ENCODE measurements at regions not wholly inside any gene's neighbourhood (a gene's known extent, or its start where the extent isn't known, plus 50 kb on each side); places are given as distances from the start of the nearest gene placed in this dataset.

DNA sequence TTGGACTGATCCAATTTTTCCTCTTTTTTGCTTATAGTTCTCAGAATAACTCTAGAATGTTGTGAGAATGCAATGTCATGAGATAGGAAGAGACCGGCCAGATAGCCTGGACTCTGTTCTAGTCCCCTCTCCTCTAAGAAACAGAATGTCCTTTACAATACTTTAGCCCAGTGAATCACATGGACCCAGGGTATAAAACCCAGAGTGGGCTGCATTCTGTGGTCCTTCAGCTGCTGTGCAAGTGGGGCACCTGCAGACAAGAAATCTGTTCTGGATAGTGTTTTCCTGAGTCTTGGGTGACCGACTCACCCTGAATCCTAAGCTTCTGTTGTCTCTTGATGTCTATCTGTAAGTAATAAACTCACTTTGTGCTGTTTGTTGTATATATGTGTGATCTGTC is 368.6 kb upstream of the DPH6 start:
- TF ChIP-seq POLR2AphosphoS5 (IDR thresholded peaks at IDR 0.05; ENCODE audit: low read depth, low read length): no peak
- TF ChIP-seq TAF1 (IDR thresholded peaks at IDR 0.05; ENCODE audit: borderline replicate concordance, low read depth, low read length): no peak
- no peak for TF ChIP-seq POLR2A (IDR thresholded peaks at IDR 0.05; ENCODE audit: low read depth, low read length)
- DNase-seq (ENCODE audit: insufficient read length): no peak
- no peak for FAIRE-seq

GRCh38 chr15:35921046-35921445 is 375.1 kb upstream of the DPH6 start:
- TF ChIP-seq POLR2AphosphoS5 (IDR thresholded peaks at IDR 0.05; ENCODE audit: low read depth, low read length) (no peak), POLR2A (IDR thresholded peaks at IDR 0.05; ENCODE audit: low read depth, low read length) (no peak), TAF1 (IDR thresholded peaks at IDR 0.05; ENCODE audit: borderline replicate concordance, low read depth, low read length) (no peak)
- FAIRE-seq (no peak), DNase-seq (ENCODE audit: insufficient read length) (no peak)

DNA sequence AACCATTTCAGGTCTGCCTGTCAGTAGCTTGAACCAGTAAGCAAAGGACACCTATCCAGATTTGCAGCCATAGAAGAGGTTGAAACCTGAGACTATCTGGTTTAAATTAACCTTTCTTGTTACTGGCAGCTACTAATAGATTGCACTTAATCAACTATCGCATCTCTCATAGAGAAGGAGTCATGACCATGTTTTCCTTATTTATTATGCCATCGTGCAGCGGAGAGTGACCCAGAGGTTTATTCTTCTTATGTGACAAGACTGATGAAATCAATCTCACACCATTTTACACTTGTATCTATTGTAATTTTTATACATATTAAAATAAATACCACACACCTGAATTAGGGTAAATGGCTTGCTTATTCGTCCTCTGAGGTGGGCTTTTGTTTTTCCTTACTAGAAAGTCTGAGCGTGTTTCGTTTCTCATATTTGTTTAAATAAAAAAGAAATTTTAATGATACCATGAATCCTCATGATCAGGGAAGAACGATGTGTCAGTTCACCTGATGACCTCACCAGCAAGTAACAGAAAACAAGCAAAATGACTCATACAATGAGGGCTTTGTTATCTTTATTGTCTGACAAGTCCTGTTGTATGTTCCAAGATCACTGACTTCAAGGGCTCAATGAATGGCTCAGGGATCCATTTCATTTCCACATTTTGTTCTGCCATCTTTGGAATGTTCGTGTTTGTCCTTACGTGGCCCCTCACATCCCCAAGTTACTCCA is 379.5 kb upstream of the DPH6 start:
- DNase-seq (ENCODE audit: insufficient read length): no peak
- no peak for TF ChIP-seq POLR2AphosphoS5 (IDR thresholded peaks at IDR 0.05; ENCODE audit: low read depth, low read length)
- TF ChIP-seq POLR2A (IDR thresholded peaks at IDR 0.05; ENCODE audit: low read depth, low read length): no peak
- no peak for TF ChIP-seq TAF1 (IDR thresholded peaks at IDR 0.05; ENCODE audit: borderline replicate concordance, low read depth, low read length)
- no peak for FAIRE-seq

DNA sequence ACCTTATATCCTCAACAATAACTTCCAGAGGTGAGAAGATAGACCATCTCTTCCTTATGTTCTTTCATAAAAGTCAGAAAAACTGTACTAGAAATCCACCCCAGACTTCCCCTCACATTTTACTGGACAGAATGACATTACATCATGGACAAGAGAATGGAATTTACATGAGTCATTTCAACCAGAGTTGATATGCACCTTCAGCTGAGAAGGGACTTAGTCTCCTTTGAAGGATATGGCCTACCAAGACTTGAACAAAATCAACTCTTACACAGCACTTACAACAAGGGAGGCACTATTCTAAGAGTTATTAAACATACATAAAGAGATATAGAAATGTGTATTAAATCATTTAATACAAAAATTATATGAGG is 380.0 kb upstream of the DPH6 start:
- TF ChIP-seq POLR2AphosphoS5 (IDR thresholded peaks at IDR 0.05; ENCODE audit: low read depth, low read length): no peak
- TF ChIP-seq TAF1 (IDR thresholded peaks at IDR 0.05; ENCODE audit: borderline replicate concordance, low read depth, low read length): no peak
- TF ChIP-seq POLR2A (IDR thresholded peaks at IDR 0.05; ENCODE audit: low read depth, low read length): no peak
- FAIRE-seq: no peak
- DNase-seq (ENCODE audit: insufficient read length): no peak

DNA sequence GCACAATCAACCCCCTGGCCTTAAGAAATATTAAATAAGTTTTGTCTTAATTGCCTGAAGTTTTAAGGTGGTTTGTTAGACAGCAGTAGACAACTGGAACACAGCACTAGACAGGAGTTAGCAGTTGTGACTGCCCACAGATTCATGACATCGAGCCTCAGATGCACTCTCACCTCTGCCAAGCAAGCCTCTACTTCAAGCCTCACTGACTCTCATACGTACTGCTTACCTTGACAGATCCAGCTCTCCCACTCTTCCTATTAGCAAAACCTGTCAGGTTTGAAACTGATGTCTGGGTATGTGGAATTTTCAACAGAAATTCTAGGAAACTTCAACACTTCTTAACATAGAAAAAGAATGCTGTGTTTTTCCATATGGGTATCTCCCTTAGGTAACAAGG is 382.9 kb upstream of the DPH6 start:
- TF ChIP-seq TAF1 (IDR thresholded peaks at IDR 0.05; ENCODE audit: borderline replicate concordance, low read depth, low read length) (no peak), POLR2AphosphoS5 (IDR thresholded peaks at IDR 0.05; ENCODE audit: low read depth, low read length) (no peak), POLR2A (IDR thresholded peaks at IDR 0.05; ENCODE audit: low read depth, low read length) (no peak)
- FAIRE-seq (peak; percentile 68), DNase-seq (ENCODE audit: insufficient read length) (no peak)

DNA sequence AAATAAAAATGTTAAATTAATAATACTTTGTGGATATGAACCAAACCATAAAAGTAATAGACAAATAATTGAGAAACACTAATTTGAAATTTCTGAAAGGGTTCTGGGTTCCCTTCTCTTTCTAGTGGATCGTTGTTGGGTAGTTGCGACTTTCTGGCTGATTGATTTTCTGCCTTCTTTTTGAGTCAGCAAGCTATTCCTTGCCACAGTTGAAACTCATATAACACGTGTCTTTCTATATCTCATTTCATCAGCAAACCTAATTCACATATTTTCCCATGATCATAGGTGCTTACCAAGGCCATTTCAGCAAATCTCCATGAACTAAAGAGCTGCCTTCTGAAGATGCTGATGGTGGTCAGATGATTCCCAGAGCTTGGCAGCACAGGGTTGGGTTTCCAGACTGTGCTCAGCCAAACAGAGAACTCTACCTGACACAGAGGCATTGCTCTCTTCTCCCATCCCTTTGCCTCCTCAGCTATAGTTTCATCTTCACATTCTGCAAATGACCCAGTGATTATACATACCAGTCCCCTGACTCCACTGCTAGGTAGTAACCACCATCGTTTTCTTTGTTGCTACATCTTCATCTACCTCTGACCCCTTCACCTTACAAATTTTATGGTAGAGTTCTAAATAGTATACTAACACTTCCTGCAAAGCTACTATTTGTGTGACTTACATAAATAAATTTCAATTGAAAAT is 383.9 kb upstream of the DPH6 start:
- TF ChIP-seq TAF1 (IDR thresholded peaks at IDR 0.05; ENCODE audit: borderline replicate concordance, low read depth, low read length): no peak
- no peak for TF ChIP-seq POLR2AphosphoS5 (IDR thresholded peaks at IDR 0.05; ENCODE audit: low read depth, low read length)
- no peak for TF ChIP-seq POLR2A (IDR thresholded peaks at IDR 0.05; ENCODE audit: low read depth, low read length)
- FAIRE-seq: peak; percentile 79
- DNase-seq (ENCODE audit: insufficient read length): no peak

GRCh38 chr15:35931799-35932341 is 385.9 kb upstream of the DPH6 start:
- no peak for FAIRE-seq

DNA sequence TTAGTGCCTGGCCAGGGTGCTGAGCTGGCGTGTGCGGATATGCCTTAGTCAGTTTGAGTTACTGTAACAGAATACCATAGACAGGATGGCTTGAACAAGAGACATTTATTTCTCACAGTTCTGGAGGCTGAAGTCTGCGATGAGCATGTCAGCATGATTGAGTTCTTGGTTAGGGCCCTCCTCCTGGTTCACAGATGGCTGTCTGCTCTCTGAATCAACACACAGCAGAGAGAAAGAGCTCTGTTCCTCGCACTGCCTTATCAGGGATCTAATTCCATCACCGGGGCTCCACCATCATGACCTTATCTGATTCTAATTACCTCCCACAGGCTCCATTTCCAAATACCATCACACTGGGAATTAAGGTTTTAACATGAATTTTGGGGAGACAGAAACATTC is 386.6 kb upstream of the DPH6 start:
- TF ChIP-seq POLR2AphosphoS5 (IDR thresholded peaks at IDR 0.05; ENCODE audit: low read depth, low read length) (no peak), TAF1 (IDR thresholded peaks at IDR 0.05; ENCODE audit: borderline replicate concordance, low read depth, low read length) (no peak), POLR2A (IDR thresholded peaks at IDR 0.05; ENCODE audit: low read depth, low read length) (no peak)
- DNase-seq (ENCODE audit: insufficient read length): no peak
- FAIRE-seq: no peak

More at GRCh38 chr15:35931799-35932341, 385.9 kb upstream of the DPH6 start:
- TF ChIP-seq TAF1 (IDR thresholded peaks at IDR 0.05; ENCODE audit: borderline replicate concordance, low read depth, low read length) (no peak), POLR2A (IDR thresholded peaks at IDR 0.05; ENCODE audit: low read depth, low read length) (no peak), POLR2AphosphoS5 (IDR thresholded peaks at IDR 0.05; ENCODE audit: low read depth, low read length) (no peak)
- DNase-seq (ENCODE audit: insufficient read length): no peak

DNA sequence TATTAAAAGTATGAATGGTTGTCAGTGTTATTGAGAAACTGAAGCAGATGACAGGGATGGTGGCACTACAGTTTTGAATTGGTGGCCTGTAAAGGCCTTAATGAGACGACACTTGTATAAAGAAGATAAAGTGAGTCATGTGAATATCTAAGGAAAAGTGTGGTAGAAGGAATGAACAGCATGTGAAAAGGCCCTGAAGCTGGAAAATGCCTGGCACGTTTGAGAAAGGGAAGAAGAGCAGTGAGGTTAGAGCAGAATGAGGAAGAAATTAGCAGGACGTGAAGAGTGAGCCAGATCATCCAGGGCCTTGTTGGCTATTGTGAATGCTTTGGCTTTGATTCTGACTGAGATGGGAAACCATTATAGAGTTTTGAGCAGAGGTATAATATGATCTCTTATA is 387.6 kb upstream of the DPH6 start:
- TF ChIP-seq TAF1 (IDR thresholded peaks at IDR 0.05; ENCODE audit: borderline replicate concordance, low read depth, low read length) (no peak), POLR2AphosphoS5 (IDR thresholded peaks at IDR 0.05; ENCODE audit: low read depth, low read length) (no peak), POLR2A (IDR thresholded peaks at IDR 0.05; ENCODE audit: low read depth, low read length) (no peak)

DNA sequence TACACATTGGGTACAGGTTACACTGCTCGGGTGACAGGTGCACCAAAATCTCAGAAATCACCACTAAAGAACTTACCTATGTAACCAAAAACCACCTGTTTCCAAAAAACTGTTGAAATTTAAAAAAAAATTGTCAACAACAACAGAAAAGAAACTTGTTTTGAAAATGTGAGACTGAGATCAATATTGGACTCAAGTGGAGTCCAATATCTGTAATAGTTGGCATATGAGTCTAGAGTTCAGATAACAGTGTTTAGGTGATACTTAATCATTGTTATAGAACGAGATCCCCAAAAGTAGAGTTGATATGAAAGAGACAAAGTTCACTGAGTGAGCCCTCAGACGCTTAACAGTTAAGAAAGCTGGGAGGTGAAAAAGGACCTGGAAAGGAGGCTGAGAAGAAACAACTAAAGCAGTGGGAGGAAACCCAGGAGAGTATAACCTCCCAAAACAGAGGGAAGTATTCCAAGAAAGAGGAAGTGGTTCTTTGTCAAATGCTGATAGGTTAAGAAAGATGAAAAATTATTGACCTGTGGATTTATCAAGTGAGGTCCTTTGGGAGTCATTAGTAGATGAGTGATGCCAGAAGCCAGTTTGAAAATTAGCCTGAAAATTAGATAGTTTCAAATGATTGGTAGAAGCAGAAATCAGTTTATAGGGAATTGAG is 388.6 kb upstream of the DPH6 start:
- FAIRE-seq (no peak), DNase-seq (ENCODE audit: insufficient read length) (no peak)
- TF ChIP-seq TAF1 (IDR thresholded peaks at IDR 0.05; ENCODE audit: borderline replicate concordance, low read depth, low read length): no peak
- TF ChIP-seq POLR2AphosphoS5 (IDR thresholded peaks at IDR 0.05; ENCODE audit: low read depth, low read length): no peak
- TF ChIP-seq POLR2A (IDR thresholded peaks at IDR 0.05; ENCODE audit: low read depth, low read length): no peak

More for the DNA sequence above, 387.6 kb upstream of the DPH6 start:
- FAIRE-seq (no peak), DNase-seq (ENCODE audit: insufficient read length) (no peak)

- DNase-seq (ENCODE audit: insufficient read length) (no peak), FAIRE-seq (no peak)
- TF ChIP-seq TAF1 (IDR thresholded peaks at IDR 0.05; ENCODE audit: borderline replicate concordance, low read depth, low read length) (no peak), POLR2AphosphoS5 (IDR thresholded peaks at IDR 0.05; ENCODE audit: low read depth, low read length) (no peak), POLR2A (IDR thresholded peaks at IDR 0.05; ENCODE audit: low read depth, low read length) (no peak)
These were observed 390.3 kb upstream of the DPH6 start for GRCh38 chr15:35936284-35936683.
